Stomach (tissue), 4 donors: ENCODE measurements at regions not wholly inside any gene's neighbourhood (a gene's known extent, or its start where the extent isn't known, plus 50 kb on each side); places are given as distances from the start of the nearest gene placed in this dataset.

Experiments
- POLR2A ChIP-seq, 4 donors: fragments of 450-650 bp; IDR thresholded peaks; one replicate each; pipeline ENCODE4 v1.6.1; 2016; ENCODE audit warnings: antibody characterized with exemption in 4 of 4, control low read depth in 2 of 4, mild to moderate bottlenecking in 1 of 4, moderate library complexity in 1 of 4
- POLR2AphosphoS5 ChIP-seq, 3 donors: sonication (generic); formaldehyde crosslinking; IDR thresholded peaks; one replicate each; pipeline ENCODE4 v1.6.1; 2016; ENCODE audit warnings: antibody characterized with exemption in 3 of 3
- TF ChIP-seq, protein P1 (sequence below), 7 experiments: fragments of 450-650 bp in 4 of 7; fragments of 200-600 bp in 3 of 7; sonication (generic) in 3 of 7; IDR thresholded peaks; one replicate each; pipeline ENCODE4 v1.5.1; 2016 to 2019; ENCODE audit warnings: antibody characterized with exemption in 7 of 7, control low read depth in 2 of 7, mild to moderate bottlenecking in 1 of 7

DNA sequence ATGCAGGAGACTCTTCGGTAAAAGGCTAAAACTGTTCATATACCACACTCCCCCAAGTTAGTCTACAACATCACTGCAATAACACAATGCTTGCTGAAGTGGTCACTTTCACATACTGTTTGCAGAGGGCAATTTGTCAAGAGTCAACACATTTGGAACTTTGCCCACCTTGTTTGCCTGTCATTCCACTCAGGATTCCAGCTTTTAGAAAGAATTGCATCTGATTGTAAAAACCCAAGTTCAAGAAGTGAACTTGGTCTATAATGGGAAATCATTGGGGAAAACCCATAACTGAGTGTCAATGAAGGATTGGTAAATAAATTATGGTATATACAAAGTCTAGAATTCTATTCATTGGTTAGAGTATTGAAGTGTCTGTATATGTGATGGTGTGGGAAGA, 120.5 kb downstream of the GADD45G start:
- TF ChIP-seq, protein P1, sequence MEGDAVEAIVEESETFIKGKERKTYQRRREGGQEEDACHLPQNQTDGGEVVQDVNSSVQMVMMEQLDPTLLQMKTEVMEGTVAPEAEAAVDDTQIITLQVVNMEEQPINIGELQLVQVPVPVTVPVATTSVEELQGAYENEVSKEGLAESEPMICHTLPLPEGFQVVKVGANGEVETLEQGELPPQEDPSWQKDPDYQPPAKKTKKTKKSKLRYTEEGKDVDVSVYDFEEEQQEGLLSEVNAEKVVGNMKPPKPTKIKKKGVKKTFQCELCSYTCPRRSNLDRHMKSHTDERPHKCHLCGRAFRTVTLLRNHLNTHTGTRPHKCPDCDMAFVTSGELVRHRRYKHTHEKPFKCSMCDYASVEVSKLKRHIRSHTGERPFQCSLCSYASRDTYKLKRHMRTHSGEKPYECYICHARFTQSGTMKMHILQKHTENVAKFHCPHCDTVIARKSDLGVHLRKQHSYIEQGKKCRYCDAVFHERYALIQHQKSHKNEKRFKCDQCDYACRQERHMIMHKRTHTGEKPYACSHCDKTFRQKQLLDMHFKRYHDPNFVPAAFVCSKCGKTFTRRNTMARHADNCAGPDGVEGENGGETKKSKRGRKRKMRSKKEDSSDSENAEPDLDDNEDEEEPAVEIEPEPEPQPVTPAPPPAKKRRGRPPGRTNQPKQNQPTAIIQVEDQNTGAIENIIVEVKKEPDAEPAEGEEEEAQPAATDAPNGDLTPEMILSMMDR (IDR thresholded peaks at IDR 0.05) = no peak
- no peak for TF ChIP-seq POLR2A (IDR thresholded peaks at IDR 0.05)
- no peak for TF ChIP-seq POLR2AphosphoS5 (IDR thresholded peaks at IDR 0.05)
